Osteocyte (in vitro differentiated cells): ENCODE measurements at regions not wholly inside any gene's neighbourhood (a gene's known extent, or its start where the extent isn't known, plus 50 kb on each side); places are given as distances from the start of the nearest gene placed in this dataset.
"Not testable (repeated sequence)": the region's sequence is repeated elsewhere in the genome, so short reads cannot be mapped to it uniquely, and the experiment has no call there.

ENCODE experiments used
- DNase-seq: peaks from one replicate; pipeline ENCODE4 v3.0.0; 2021; ENCODE audit warnings: mixed read lengths; ENCODE audit not compliant: unreplicated experiment; ENCODE audit errors: extremely low spot score
- H3K27ac Mint-ChIP-seq: one replicate; pipeline ENCODE4 v1.8.0; 2021; ENCODE audit warnings: mild to moderate bottlenecking, mixed read lengths; ENCODE audit not compliant: unreplicated experiment
- H3K27me3 Mint-ChIP-seq: one replicate; pipeline ENCODE4 v1.8.0; 2021; ENCODE audit warnings: mixed read lengths; ENCODE audit not compliant: unreplicated experiment
- H3K36me3 Mint-ChIP-seq: one replicate; pipeline ENCODE4 v1.8.0; 2021; ENCODE audit warnings: mixed read lengths; ENCODE audit not compliant: unreplicated experiment
- H3K4me1 Mint-ChIP-seq: one replicate; pipeline ENCODE4 v1.8.0; 2021; ENCODE audit warnings: mixed read lengths; ENCODE audit not compliant: unreplicated experiment
- H3K4me3 Mint-ChIP-seq: one replicate; pipeline ENCODE4 v1.8.0; 2021; ENCODE audit warnings: mild to moderate bottlenecking, moderate library complexity, mixed read lengths; ENCODE audit not compliant: unreplicated experiment
- H3K9me3 Mint-ChIP-seq: one replicate; pipeline ENCODE4 v1.8.0; 2021; ENCODE audit warnings: mixed read lengths; ENCODE audit not compliant: unreplicated experiment
- TF ChIP-seq, protein P1 (sequence below): fragments of 200-600 bp; sonication (generic); IDR thresholded peaks from 2 replicates; pipeline ENCODE4 v1.5.0; 2021; ENCODE audit warnings: antibody characterized with exemption, mild to moderate bottlenecking, moderate library complexity

- no peaks in the 10 kb centered on the region for H3K27me3 Mint-ChIP-seq
- H3K36me3 Mint-ChIP-seq = no peaks in the 10 kb centered on the region
- no peaks in the 10 kb centered on the region for H3K9me3 Mint-ChIP-seq
- TF ChIP-seq, protein P1, sequence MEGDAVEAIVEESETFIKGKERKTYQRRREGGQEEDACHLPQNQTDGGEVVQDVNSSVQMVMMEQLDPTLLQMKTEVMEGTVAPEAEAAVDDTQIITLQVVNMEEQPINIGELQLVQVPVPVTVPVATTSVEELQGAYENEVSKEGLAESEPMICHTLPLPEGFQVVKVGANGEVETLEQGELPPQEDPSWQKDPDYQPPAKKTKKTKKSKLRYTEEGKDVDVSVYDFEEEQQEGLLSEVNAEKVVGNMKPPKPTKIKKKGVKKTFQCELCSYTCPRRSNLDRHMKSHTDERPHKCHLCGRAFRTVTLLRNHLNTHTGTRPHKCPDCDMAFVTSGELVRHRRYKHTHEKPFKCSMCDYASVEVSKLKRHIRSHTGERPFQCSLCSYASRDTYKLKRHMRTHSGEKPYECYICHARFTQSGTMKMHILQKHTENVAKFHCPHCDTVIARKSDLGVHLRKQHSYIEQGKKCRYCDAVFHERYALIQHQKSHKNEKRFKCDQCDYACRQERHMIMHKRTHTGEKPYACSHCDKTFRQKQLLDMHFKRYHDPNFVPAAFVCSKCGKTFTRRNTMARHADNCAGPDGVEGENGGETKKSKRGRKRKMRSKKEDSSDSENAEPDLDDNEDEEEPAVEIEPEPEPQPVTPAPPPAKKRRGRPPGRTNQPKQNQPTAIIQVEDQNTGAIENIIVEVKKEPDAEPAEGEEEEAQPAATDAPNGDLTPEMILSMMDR = no peak
- no peaks in the 10 kb centered on the region for H3K4me1 Mint-ChIP-seq
- H3K4me3 Mint-ChIP-seq = no peak overlapping the region
- no peak for DNase-seq
- no peak overlapping the region for H3K27ac Mint-ChIP-seq
These were observed 1001.1 kb upstream of the EPHA6 start for GRCh38 chr3:95813244-95813643.

DNA sequence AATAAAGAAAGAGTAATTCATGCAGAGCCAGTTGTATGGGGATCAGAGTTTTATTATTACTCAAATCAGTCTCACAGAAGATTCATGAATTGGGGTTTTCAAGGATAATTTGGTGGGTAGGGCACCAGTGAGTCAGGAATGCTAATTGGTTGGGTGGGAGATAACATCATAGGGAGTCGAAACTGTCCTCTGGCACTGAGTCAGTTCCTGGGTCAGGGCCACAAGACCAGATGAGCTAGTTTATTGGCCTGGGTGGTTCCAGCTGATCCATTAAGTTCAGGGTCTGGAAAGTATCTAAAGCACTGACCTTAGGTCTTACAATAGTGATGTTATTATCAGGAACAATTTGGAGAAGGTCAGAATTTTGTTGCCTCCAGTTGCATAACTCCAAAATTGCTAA, 998.6 kb upstream of the EPHA6 start:
- Mint-ChIP-seq H3K9me3 (no peaks in the 10 kb centered on the region), H3K4me1 (no peaks in the 10 kb centered on the region), H3K27ac (no peak overlapping the region), H3K36me3 (no peaks in the 10 kb centered on the region), H3K4me3 (no peak overlapping the region), H3K27me3 (no peaks in the 10 kb centered on the region)
- TF ChIP-seq, protein P1 = no peak
- DNase-seq = no peak

- TF ChIP-seq, protein P1 = no peak
- no peak for DNase-seq
- no peak overlapping the region for H3K4me3 Mint-ChIP-seq
- no peak overlapping the region for H3K27ac Mint-ChIP-seq
- no peaks in the 10 kb centered on the region for H3K36me3 Mint-ChIP-seq
- no peaks in the 10 kb centered on the region for H3K27me3 Mint-ChIP-seq
- no peaks in the 10 kb centered on the region for H3K4me1 Mint-ChIP-seq
- no peaks in the 10 kb centered on the region for H3K9me3 Mint-ChIP-seq
These were observed 988.0 kb upstream of the EPHA6 start for GRCh38 chr3:95826419-95826818.

- Mint-ChIP-seq H3K36me3 (no peaks in the 10 kb centered on the region), H3K27me3 (no peaks in the 10 kb centered on the region), H3K4me3 (no peak overlapping the region), H3K4me1 (no peaks in the 10 kb centered on the region), H3K27ac (no peak overlapping the region), H3K9me3 (peaks cover 14% of the 10 kb centered on the region)
- DNase-seq = no peak
- TF ChIP-seq, protein P1 = no peak
These were observed 982.2 kb upstream of the EPHA6 start for GRCh38 chr3:95832146-95832545.

- not testable (repeated sequence) for H3K4me3 Mint-ChIP-seq, H3K4me1 Mint-ChIP-seq, H3K36me3 Mint-ChIP-seq, H3K27me3 Mint-ChIP-seq, H3K27ac Mint-ChIP-seq, H3K9me3 Mint-ChIP-seq, DNase-seq
These were observed 953.8 kb upstream of the EPHA6 start for GRCh38 chr3:95860628-95861027.

- Mint-ChIP-seq H3K27ac (no peak overlapping the region), H3K9me3 (no peaks in the 10 kb centered on the region), H3K36me3 (no peaks in the 10 kb centered on the region), H3K4me3 (no peak overlapping the region), H3K4me1 (peaks cover 3% of the 10 kb centered on the region), H3K27me3 (peaks cover 2% of the 10 kb centered on the region)
- TF ChIP-seq, protein P1 = no peak
- no peak for DNase-seq
These were observed 930.6 kb upstream of the EPHA6 start for GRCh38 chr3:95883801-95884200.
